Peyer's patch (tissue), 4 donors: ENCODE measurements at regions not wholly inside any gene's neighbourhood (a gene's known extent, or its start where the extent isn't known, plus 50 kb on each side); places are given as distances from the start of the nearest gene placed in this dataset.

ENCODE experiments used
- POLR2A ChIP-seq, 2 donors: fragments of 450-650 bp; IDR thresholded peaks; one replicate each; pipeline ENCODE4 v1.5.1; 2017; ENCODE audit warnings: antibody characterized with exemption in 2 of 2, mild to moderate bottlenecking in 2 of 2, moderate library complexity in 2 of 2
- TF ChIP-seq, protein P1 (sequence below), 6 experiments: fragments of 450-650 bp in 4 of 6; fragments of 200-600 bp in 2 of 6; sonication (generic) in 1 of 6; IDR thresholded peaks; one replicate each; pipeline ENCODE4 v1.5.1; 2017 to 2019; ENCODE audit warnings: antibody characterized with exemption in 6 of 6, mild to moderate bottlenecking in 3 of 6, moderate library complexity in 1 of 6

GRCh38 chr2:118250001-118250400, 161.7 kb downstream of the INSIG2 start:
- TF ChIP-seq, protein P1, sequence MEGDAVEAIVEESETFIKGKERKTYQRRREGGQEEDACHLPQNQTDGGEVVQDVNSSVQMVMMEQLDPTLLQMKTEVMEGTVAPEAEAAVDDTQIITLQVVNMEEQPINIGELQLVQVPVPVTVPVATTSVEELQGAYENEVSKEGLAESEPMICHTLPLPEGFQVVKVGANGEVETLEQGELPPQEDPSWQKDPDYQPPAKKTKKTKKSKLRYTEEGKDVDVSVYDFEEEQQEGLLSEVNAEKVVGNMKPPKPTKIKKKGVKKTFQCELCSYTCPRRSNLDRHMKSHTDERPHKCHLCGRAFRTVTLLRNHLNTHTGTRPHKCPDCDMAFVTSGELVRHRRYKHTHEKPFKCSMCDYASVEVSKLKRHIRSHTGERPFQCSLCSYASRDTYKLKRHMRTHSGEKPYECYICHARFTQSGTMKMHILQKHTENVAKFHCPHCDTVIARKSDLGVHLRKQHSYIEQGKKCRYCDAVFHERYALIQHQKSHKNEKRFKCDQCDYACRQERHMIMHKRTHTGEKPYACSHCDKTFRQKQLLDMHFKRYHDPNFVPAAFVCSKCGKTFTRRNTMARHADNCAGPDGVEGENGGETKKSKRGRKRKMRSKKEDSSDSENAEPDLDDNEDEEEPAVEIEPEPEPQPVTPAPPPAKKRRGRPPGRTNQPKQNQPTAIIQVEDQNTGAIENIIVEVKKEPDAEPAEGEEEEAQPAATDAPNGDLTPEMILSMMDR (IDR thresholded peaks at IDR 0.05), result no peak
- TF ChIP-seq POLR2A (IDR thresholded peaks at IDR 0.05), result no peak
